Suprapubic skin (tissue), 4 donors: ENCODE measurements at regions not wholly inside any gene's neighbourhood (a gene's known extent, or its start where the extent isn't known, plus 50 kb on each side); places are given as distances from the start of the nearest gene placed in this dataset.
"Not testable (repeated sequence)": the region's sequence is repeated elsewhere in the genome, so short reads cannot be mapped to it uniquely, and the experiment has no call there.

Experiments used
- DNase-seq, 2 donors: peaks; one replicate each; pipeline ENCODE4 v3.0.0-alpha.2; 2019; ENCODE audit warnings: low spot score in 2 of 2
- H3K27ac ChIP-seq: fragments of 200-600 bp; sonication (generic); one replicate; pipeline ENCODE4 v1.5.1; 2019
- H3K27me3 ChIP-seq: fragments of 200-600 bp; sonication (generic); one replicate; pipeline ENCODE4 v1.5.1; 2019
- H3K36me3 ChIP-seq: fragments of 200-600 bp; sonication (generic); one replicate; pipeline ENCODE4 v1.5.1; 2019
- H3K4me1 ChIP-seq: fragments of 200-600 bp; sonication (generic); one replicate; pipeline ENCODE4 v1.5.1; 2019
- H3K4me3 ChIP-seq: fragments of 200-600 bp; sonication (generic); one replicate; pipeline ENCODE4 v1.5.1; 2019; ENCODE audit warnings: mild to moderate bottlenecking
- H3K9me3 ChIP-seq: fragments of 200-600 bp; sonication (generic); one replicate; pipeline ENCODE4 v1.5.1; 2019
- EP300 ChIP-seq: sonication (generic); formaldehyde crosslinking; IDR thresholded peaks from one replicate; pipeline ENCODE4 v1.6.1; 2017; ENCODE audit warnings: antibody characterized with exemption
- POLR2A ChIP-seq, 2 donors: fragments of 450-650 bp; IDR thresholded peaks; one replicate each; pipeline ENCODE4 v1.6.1; 2017; ENCODE audit warnings: antibody characterized with exemption in 2 of 2, mild to moderate bottlenecking in 2 of 2, moderate library complexity in 2 of 2
- POLR2AphosphoS5 ChIP-seq, 3 donors: sonication (generic); formaldehyde crosslinking; IDR thresholded peaks; one replicate each; pipeline ENCODE4 v1.6.1; 2017; ENCODE audit warnings: antibody characterized with exemption in 3 of 3
- WGBS: methylation state at CpG from one replicate; pipeline ENCODE4 v1.1.5; 2018; 5-methylcytosine and 5-hydroxymethylcytosine counted together
- TF ChIP-seq, protein P1 (sequence below), 2 donors: fragments of 200-600 bp in 1 of 2; fragments of 450-650 bp in 1 of 2; sonication (generic) in 1 of 2; IDR thresholded peaks; one replicate each; pipeline ENCODE4 v1.5.1; 2016 to 2019; ENCODE audit warnings: antibody characterized with exemption in 2 of 2, mild to moderate bottlenecking in 1 of 2, moderate library complexity in 1 of 2

DNA sequence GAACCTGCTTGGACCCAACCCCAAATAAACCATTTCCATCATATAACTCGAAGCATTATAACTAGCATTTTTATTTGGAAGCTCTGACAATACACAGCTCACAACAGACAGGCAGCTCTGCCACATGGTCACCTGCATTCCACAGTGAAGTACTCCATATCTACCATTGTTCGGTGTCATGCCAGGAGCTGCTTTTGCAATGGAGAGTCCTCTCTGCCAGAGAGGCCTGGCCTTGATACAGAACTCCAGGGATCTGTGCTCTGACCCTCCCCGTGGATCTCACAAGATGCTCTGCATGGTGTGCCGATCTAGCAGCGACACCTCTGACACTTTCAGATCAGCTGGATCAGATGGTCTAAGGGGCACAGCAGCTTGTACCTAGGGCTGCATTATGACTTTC, 109.6 kb downstream of the SYF2 start:
- TF ChIP-seq EP300 = no peak
- TF ChIP-seq, protein P1, sequence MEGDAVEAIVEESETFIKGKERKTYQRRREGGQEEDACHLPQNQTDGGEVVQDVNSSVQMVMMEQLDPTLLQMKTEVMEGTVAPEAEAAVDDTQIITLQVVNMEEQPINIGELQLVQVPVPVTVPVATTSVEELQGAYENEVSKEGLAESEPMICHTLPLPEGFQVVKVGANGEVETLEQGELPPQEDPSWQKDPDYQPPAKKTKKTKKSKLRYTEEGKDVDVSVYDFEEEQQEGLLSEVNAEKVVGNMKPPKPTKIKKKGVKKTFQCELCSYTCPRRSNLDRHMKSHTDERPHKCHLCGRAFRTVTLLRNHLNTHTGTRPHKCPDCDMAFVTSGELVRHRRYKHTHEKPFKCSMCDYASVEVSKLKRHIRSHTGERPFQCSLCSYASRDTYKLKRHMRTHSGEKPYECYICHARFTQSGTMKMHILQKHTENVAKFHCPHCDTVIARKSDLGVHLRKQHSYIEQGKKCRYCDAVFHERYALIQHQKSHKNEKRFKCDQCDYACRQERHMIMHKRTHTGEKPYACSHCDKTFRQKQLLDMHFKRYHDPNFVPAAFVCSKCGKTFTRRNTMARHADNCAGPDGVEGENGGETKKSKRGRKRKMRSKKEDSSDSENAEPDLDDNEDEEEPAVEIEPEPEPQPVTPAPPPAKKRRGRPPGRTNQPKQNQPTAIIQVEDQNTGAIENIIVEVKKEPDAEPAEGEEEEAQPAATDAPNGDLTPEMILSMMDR (IDR thresholded peaks at IDR 0.05) = no peak
- TF ChIP-seq POLR2A (IDR thresholded peaks at IDR 0.05) = no peak
- no peak for TF ChIP-seq POLR2AphosphoS5 (IDR thresholded peaks at IDR 0.05)
- Histone ChIP-seq H3K9me3 (no peaks in the 10 kb centered on the region), H3K27ac (no peak overlapping the region), H3K4me1 (no peaks in the 10 kb centered on the region), H3K36me3 (no peaks in the 10 kb centered on the region), H3K4me3 (no peak overlapping the region), H3K27me3 (no peaks in the 10 kb centered on the region)
- WGBS = 93% methylated on average over 2 of the region's 5 CpGs
- no peak for DNase-seq

DNA sequence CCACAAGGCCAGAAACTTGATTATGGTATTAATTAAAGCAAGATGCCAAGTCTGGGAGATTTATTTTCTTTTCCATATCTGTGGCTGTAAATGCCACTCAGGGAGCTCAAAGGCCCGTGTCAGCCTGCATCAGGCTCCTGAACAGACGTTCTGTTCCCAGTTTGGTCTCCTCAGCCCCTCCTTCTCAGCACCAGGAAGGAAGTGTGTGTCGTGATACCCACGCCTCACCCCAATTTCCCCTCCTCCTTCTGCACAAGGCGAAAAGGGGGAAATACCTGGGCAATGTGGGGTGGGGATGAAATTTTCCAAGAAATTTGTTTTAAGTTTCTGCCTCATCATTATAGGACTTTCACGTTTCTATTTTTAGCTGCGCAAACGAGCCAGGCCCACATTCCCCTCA, 112.0 kb downstream of the SYF2 start:
- 42% methylated on average over 8 of the region's 8 CpGs for WGBS
- no peak for DNase-seq
- TF ChIP-seq POLR2AphosphoS5 (IDR thresholded peaks at IDR 0.05) (no peak), POLR2A (IDR thresholded peaks at IDR 0.05) (no peak), EP300 (no peak)
- TF ChIP-seq, protein P1 (IDR thresholded peaks at IDR 0.05) = no peak
- no peaks in the 10 kb centered on the region for H3K27me3 ChIP-seq
- H3K9me3 ChIP-seq = no peaks in the 10 kb centered on the region
- H3K27ac ChIP-seq = no peak overlapping the region
- no peaks in the 10 kb centered on the region for H3K36me3 ChIP-seq
- H3K4me1 ChIP-seq = no peaks in the 10 kb centered on the region
- H3K4me3 ChIP-seq = no peak overlapping the region

- Histone ChIP-seq H3K27me3 (no peaks in the 10 kb centered on the region), H3K4me3 (no peak overlapping the region), H3K9me3 (no peaks in the 10 kb centered on the region), H3K27ac (no peak overlapping the region), H3K4me1 (no peaks in the 10 kb centered on the region), H3K36me3 (no peaks in the 10 kb centered on the region)
- WGBS = 76% methylated on average over 7 of the region's 7 CpGs
- no peak for DNase-seq
- TF ChIP-seq EP300 (no peak), POLR2AphosphoS5 (IDR thresholded peaks at IDR 0.05) (no peak), POLR2A (IDR thresholded peaks at IDR 0.05) (no peak)
- TF ChIP-seq, protein P1 (IDR thresholded peaks at IDR 0.05) = no peak
Measured at GRCh38 chr1:25118546-25118945, 113.8 kb downstream of the SYF2 start.

DNA sequence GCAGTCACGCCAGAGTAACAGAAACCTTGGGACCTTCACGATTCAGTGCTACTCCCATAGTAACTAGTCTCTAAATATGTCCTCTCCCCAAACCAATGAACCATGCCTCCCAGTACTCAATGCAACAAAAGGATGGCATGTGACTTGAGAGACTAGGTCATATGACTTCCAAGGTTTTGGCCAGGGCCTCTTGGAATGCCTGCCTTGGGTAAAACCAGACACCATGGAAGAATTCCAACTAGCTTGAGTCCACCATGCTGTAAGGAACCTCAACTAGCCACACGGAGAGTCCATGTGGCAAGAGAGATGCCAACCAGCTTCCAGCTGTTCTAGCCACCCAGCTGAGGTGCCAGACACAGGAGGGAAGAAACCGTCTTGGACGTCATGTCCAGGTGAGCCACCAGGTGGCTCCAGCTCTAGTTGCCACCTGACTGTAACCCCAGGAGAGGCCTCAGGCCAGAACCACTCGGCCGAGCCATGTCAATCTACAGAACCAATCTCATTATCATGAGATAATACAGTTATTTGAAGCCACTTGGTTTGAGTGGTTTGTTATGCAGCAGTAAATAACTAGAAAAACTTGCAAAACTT, 115.0 kb downstream of the SYF2 start:
- H3K4me1 ChIP-seq = no peaks in the 10 kb centered on the region

DNA sequence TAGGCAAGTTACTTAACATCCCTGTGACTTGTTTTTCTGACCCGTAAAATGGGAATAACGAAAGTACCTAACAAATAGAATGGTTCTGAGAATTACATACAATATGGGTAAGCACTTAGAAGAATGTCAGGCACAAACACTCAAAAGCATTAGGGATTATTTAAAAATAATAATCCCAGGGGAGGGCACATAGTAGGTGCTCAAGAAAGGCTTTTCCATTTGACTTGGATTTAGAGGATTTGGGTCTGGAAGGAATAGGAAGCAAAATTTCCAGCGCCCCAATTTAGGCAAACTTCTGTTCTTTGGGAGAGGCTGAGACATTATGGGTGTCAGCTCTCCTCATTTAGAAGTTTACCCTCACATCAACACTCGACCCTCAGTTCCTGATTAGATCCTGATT, 115.5 kb downstream of the SYF2 start:
- Histone ChIP-seq H3K9me3 (no peaks in the 10 kb centered on the region), H3K4me1 (no peaks in the 10 kb centered on the region), H3K4me3 (no peak overlapping the region), H3K36me3 (no peaks in the 10 kb centered on the region), H3K27ac (no peak overlapping the region), H3K27me3 (no peaks in the 10 kb centered on the region)
- TF ChIP-seq, protein P1 (IDR thresholded peaks at IDR 0.05) = no peak
- TF ChIP-seq POLR2A (IDR thresholded peaks at IDR 0.05) (no peak), POLR2AphosphoS5 (IDR thresholded peaks at IDR 0.05) (no peak), EP300 (no peak)
- DNase-seq = no peak
- 90% methylated on average over 4 of the region's 4 CpGs for WGBS

More for the DNA sequence above, 115.0 kb downstream of the SYF2 start:
- TF ChIP-seq POLR2A (IDR thresholded peaks at IDR 0.05) (no peak), EP300 (no peak), POLR2AphosphoS5 (IDR thresholded peaks at IDR 0.05) (no peak)
- TF ChIP-seq, protein P1 (IDR thresholded peaks at IDR 0.05) = no peak
- 71% methylated on average over 6 of the region's 7 CpGs for WGBS
- DNase-seq = no peak
- Histone ChIP-seq H3K27ac (no peak overlapping the region), H3K9me3 (no peaks in the 10 kb centered on the region), H3K27me3 (no peaks in the 10 kb centered on the region), H3K4me3 (no peak overlapping the region), H3K36me3 (no peaks in the 10 kb centered on the region)

- H3K36me3 ChIP-seq, H3K4me3 ChIP-seq, H3K4me1 ChIP-seq, H3K9me3 ChIP-seq, DNase-seq, H3K27me3 ChIP-seq, H3K27ac ChIP-seq: not testable (repeated sequence)
- 91% methylated on average over 7 of the region's 7 CpGs for WGBS
Measured at GRCh38 chr1:25116117-25116516, 116.2 kb downstream of the SYF2 start.
